ENCODE measurements at regions not wholly inside any gene's neighbourhood (a gene's known extent, or its start where the extent isn't known, plus 50 kb on each side); places are given as distances from the start of the nearest gene placed in this dataset.

DNA sequence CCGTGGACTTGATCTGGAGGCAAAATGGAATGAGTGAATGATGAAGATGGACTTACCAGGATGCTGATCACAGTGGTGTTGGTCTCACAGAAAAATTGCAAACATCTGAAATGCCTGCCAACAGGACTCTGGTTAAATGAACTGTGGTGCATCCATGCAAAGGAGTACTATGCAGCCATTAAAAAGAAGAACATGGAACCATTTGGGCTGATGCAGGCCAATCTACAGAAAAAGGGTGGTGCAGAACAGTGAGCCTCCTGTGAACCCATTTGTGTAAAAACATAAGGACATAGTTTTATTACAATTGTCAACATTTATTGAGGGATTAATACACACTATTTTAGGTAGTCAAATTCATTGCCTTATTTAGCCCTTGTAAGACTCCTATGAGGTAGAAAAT, 111.9 kb downstream of the MN1 start:
- Histone ChIP-seq H3K9me3 (replicated peaks in 1 of 11) (peaks cover 0 to 20% (median 9%) of the 10 kb centered on the region in 11 experiments; a peak in 14 of 22 replicates), H3K4me3 (no peak overlapping the region), H3K9ac (no peak overlapping the region)

DNA sequence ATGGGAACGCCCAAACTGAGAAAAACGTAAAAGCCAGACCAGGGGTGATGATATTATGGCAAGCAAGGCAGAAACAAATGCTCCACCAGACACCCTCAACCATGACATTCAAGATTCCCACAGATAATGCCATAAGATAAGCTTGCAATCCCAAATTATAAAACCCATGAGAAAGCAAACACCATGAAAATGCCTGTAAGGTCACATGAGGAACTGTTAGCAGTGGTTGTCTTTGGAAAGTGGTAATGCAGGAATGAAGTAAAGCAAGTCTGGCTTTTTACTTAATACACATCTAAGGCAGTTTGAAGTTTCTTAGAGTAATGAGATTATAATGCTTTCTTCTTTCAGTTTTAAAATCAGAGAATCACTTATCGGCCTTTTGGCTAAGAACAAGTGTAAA, 111.0 kb downstream of the MN1 start:
- Histone ChIP-seq H3K4me3 (no peak overlapping the region), H3K9ac (no peak overlapping the region), H3K27me3 (no peaks in the 10 kb centered on the region), H3K4me2 (no peak overlapping the region), H3K9me3 (replicated peaks in 1 of 11) (peaks cover 0 to 20% (median 9%) of the 10 kb centered on the region in 11 experiments; a peak in 14 of 22 replicates), H3K36me3 (no peaks in the 10 kb centered on the region), H3K27ac (no peak overlapping the region), H4K20me1 (no peaks in the 10 kb centered on the region), H3K4me1 (peaks cover 0 to 12% (median 3%) of the 10 kb centered on the region in 10 experiments; a peak in 8 of 20 replicates)
- no peak for TF ChIP-seq Cebpa-rat (IDR thresholded peaks at IDR 0.05)

More for the DNA sequence above, 111.9 kb downstream of the MN1 start:
- Histone ChIP-seq H3K36me3 (no peaks in the 10 kb centered on the region), H3K4me2 (no peak overlapping the region), H3K4me1 (peaks cover 0 to 12% (median 3%) of the 10 kb centered on the region in 10 experiments; a peak in 8 of 20 replicates), H4K20me1 (no peaks in the 10 kb centered on the region), H3K27me3 (no peaks in the 10 kb centered on the region), H3K27ac (no peak overlapping the region)
- TF ChIP-seq Cebpa-rat (IDR thresholded peaks at IDR 0.05), result no peak

DNA sequence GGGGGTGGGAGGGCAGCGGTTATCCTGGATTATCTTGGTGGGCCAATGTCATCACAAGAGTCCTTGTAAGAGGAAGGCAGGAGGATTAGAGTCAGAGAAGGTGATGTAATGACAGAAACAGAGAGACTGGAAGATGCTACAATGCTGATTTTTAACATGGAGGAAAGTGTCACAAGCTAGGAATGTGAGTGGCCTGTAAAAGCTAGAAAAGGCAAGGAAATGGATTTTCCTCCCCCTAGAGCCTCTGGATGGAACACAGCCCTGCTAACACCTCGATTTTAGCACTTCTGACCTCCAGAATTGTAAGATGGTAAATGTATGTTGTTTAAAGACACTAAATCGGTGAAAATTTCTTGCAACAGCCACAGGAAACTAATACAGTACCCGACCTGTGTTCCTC, 109.3 kb downstream of the MN1 start:
- 0 out of 20 replicates have a peak, but pooled peaks cover 0 to 4% (median 0%) of the 10 kb centered on the region in 10 experiments for H3K4me1 ChIP-seq
- H4K20me1 ChIP-seq, result no peaks in the 10 kb centered on the region
- no peak overlapping the region for H3K27ac ChIP-seq
- peaks cover 13 to 35% (median 18%) of the 10 kb centered on the region in 11 experiments for H3K9me3 ChIP-seq (replicated peaks in 1 of 11)
- H3K4me2 ChIP-seq, result no peak overlapping the region
- no peaks in the 10 kb centered on the region for H3K36me3 ChIP-seq
- H3K9ac ChIP-seq, result no peak overlapping the region
- TF ChIP-seq Cebpa-rat (IDR thresholded peaks at IDR 0.05), result no peak
- H3K4me3 ChIP-seq, result no peak overlapping the region
- no peaks in the 10 kb centered on the region for H3K27me3 ChIP-seq

DNA sequence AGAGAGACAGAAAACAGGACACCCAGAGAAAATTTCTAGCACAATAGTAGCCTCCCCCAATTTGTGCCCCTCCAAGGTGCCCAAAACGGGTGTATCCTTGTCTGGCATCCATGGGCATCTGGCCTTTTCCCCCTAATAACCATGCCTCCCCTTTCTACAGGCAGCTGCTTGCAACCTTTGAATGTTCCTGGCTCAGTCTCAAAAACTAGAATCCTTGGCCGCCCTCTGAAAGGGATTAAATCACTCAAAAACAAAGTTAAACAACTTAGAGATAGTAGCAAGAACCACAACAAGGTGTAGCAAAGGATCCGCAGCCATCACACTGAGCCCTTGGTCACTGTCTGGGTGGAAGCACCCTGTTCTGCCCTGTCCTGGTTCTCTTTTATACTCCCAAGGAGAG, 105.6 kb downstream of the MN1 start:
- no peak for TF ChIP-seq Cebpa-rat (IDR thresholded peaks at IDR 0.05)
- H4K20me1 ChIP-seq, result no peaks in the 10 kb centered on the region
- H3K36me3 ChIP-seq, result no peaks in the 10 kb centered on the region
- peaks cover 0 to 20% (median 15%) of the 10 kb centered on the region in 10 experiments; a peak in 17 of 20 replicates for H3K4me1 ChIP-seq
- no peaks in the 10 kb centered on the region for H3K27me3 ChIP-seq
- H3K9ac ChIP-seq, result no peak overlapping the region
- no peak overlapping the region for H3K4me3 ChIP-seq
- no peak overlapping the region for H3K4me2 ChIP-seq
- H3K9me3 ChIP-seq (replicated peaks in 1 of 11), result peaks cover 16 to 28% (median 23%) of the 10 kb centered on the region in 11 experiments
- no peak overlapping the region for H3K27ac ChIP-seq

DNA sequence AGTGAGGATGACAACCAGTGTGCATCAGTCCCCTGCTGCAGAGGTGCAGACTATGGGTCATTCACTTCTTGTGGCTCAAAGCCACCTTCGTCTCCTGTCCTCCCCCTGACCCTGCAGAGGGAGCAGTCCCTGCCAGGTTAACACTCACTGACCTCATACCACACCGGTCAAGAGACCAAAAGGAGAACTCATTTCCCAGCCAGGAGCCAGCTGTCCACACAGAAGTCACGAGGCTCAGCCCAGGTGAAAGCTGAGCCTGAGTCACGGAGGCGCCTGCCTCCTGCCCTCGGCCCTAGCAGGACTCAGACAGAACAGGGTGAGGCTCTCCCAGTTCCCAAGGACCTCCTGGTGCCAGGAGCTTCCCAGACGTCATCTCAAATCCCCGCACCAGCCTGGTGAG, 103.7 kb downstream of the MN1 start:
- Histone ChIP-seq H3K4me1 (peaks cover 0 to 20% (median 15%) of the 10 kb centered on the region in 10 experiments; a peak in 17 of 20 replicates), H3K27me3 (no peaks in the 10 kb centered on the region), H3K4me2 (no peak overlapping the region), H3K9me3 (replicated peaks in 1 of 11) (peaks cover 28 to 44% (median 34%) of the 10 kb centered on the region in 11 experiments), H3K4me3 (no peak overlapping the region), H4K20me1 (no peaks in the 10 kb centered on the region), H3K27ac (no peak overlapping the region), H3K9ac (no peak overlapping the region), H3K36me3 (peaks cover 0 to 6% (median 0%) of the 10 kb centered on the region in 11 experiments; a peak in 1 of 22 replicates)
- no peak for TF ChIP-seq Cebpa-rat (IDR thresholded peaks at IDR 0.05)

Data from BLaER1 treated with 17β-estradiol and CSF1 and Interleukin-3, amounts not matched to agents 10 nM and 100 nM (cell line).